Gastrocnemius medialis (tissue), 4 donors: ENCODE measurements at regions not wholly inside any gene's neighbourhood (a gene's known extent, or its start where the extent isn't known, plus 50 kb on each side); places are given as distances from the start of the nearest gene placed in this dataset.

ENCODE experiments used
- CTCF ChIP-seq, 5 experiments: fragments of 450-650 bp in 3 of 5; fragments of 200-600 bp in 2 of 5; sonication (generic) in 2 of 5; IDR thresholded peaks in 4 of 5; conservative IDR thresholded peaks in 1 of 5; 1 replicate in 4 of 5; 2 replicates in 1 of 5; pipeline ENCODE4 v1.5.1; 2016 to 2019; ENCODE audit warnings: antibody characterized with exemption in 5 of 5, mild to moderate bottlenecking in 3 of 5, moderate library complexity in 3 of 5
- POLR2A ChIP-seq, 2 donors: fragments of 450-650 bp; IDR thresholded peaks; one replicate each; pipeline ENCODE4 v1.6.1; 2017; ENCODE audit warnings: antibody characterized with exemption in 2 of 2, mild to moderate bottlenecking in 2 of 2, moderate library complexity in 2 of 2

- no peak for TF ChIP-seq CTCF (IDR thresholded peaks at IDR 0.05 in 4 of 5, conservative IDR thresholded peaks at IDR 0.05 in 1 of 5)
- TF ChIP-seq POLR2A (IDR thresholded peaks at IDR 0.05), result no peak
These were observed 292.1 kb downstream of the CDC5L start for GRCh38 chr6:44679438-44680201.
